NB4 (cell line): ENCODE measurements at regions not wholly inside any gene's neighbourhood (a gene's known extent, or its start where the extent isn't known, plus 50 kb on each side); places are given as distances from the start of the nearest gene placed in this dataset.

ENCODE experiments used
- DNase-seq: peaks from one replicate; pipeline ENCODE4 v3.0.0; 2010; ENCODE audit warnings: low read depth
- H3K4me3 ChIP-seq: one replicate; pipeline ENCODE4 v1.5.1; 2011; ENCODE audit warnings: mild to moderate bottlenecking, low read depth, low read length, moderate library complexity
- MYC ChIP-seq: IDR thresholded peaks from 2 replicates; pipeline ENCODE4 v1.6.1; 2011; ENCODE audit warnings: low read depth, low read length
- POLR2A ChIP-seq: IDR thresholded peaks from 2 replicates; pipeline ENCODE4 v1.6.1; 2011; ENCODE audit warnings: mild to moderate bottlenecking; ENCODE audit not compliant: insufficient read length; ENCODE audit errors: extremely low read depth
- TF ChIP-seq, protein P1 (sequence below): IDR thresholded peaks from one replicate; pipeline ENCODE4 v1.5.1; 2012; ENCODE audit warnings: low read depth, low read length
- TF ChIP-seq, protein P2 (sequence below): IDR thresholded peaks from 2 replicates; pipeline ENCODE4 v1.6.1; 2011; ENCODE audit warnings: low read depth, low read length

GRCh38 chr5:54721116-54721515, 203.6 kb downstream of the SNX18 start:
- no peak overlapping the region for H3K4me3 ChIP-seq
- no peak for DNase-seq
- no peak for TF ChIP-seq POLR2A
- no peak for TF ChIP-seq MYC
- TF ChIP-seq, protein P1, sequence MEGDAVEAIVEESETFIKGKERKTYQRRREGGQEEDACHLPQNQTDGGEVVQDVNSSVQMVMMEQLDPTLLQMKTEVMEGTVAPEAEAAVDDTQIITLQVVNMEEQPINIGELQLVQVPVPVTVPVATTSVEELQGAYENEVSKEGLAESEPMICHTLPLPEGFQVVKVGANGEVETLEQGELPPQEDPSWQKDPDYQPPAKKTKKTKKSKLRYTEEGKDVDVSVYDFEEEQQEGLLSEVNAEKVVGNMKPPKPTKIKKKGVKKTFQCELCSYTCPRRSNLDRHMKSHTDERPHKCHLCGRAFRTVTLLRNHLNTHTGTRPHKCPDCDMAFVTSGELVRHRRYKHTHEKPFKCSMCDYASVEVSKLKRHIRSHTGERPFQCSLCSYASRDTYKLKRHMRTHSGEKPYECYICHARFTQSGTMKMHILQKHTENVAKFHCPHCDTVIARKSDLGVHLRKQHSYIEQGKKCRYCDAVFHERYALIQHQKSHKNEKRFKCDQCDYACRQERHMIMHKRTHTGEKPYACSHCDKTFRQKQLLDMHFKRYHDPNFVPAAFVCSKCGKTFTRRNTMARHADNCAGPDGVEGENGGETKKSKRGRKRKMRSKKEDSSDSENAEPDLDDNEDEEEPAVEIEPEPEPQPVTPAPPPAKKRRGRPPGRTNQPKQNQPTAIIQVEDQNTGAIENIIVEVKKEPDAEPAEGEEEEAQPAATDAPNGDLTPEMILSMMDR, result no peak
- TF ChIP-seq, protein P2, sequence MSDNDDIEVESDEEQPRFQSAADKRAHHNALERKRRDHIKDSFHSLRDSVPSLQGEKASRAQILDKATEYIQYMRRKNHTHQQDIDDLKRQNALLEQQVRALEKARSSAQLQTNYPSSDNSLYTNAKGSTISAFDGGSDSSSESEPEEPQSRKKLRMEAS, result no peak

DNA sequence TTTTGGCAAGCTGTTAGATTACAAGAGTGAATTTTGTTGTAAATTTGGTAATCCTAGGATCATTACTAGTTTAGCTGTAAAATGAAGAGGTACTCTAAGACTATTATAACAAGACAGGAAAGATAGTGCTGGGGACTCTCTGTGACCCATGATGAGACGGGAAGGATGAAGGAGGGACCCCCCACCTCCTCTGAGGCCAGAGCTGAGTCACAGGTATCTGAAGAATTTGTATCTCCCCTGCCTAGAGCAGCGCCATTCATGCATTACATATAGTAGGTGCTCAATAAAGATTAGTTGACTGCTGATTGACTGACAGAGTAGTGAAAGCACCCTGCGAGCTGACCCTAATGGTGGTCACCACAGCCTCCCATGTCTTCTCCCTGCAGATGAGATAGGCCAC, 202.8 kb downstream of the SNX18 start:
- DNase-seq, result no peak
- H3K4me3 ChIP-seq, result no peak overlapping the region
- no peak for TF ChIP-seq MYC
- TF ChIP-seq, protein P1, result no peak
- no peak for TF ChIP-seq POLR2A
- TF ChIP-seq, protein P2, result no peak

DNA sequence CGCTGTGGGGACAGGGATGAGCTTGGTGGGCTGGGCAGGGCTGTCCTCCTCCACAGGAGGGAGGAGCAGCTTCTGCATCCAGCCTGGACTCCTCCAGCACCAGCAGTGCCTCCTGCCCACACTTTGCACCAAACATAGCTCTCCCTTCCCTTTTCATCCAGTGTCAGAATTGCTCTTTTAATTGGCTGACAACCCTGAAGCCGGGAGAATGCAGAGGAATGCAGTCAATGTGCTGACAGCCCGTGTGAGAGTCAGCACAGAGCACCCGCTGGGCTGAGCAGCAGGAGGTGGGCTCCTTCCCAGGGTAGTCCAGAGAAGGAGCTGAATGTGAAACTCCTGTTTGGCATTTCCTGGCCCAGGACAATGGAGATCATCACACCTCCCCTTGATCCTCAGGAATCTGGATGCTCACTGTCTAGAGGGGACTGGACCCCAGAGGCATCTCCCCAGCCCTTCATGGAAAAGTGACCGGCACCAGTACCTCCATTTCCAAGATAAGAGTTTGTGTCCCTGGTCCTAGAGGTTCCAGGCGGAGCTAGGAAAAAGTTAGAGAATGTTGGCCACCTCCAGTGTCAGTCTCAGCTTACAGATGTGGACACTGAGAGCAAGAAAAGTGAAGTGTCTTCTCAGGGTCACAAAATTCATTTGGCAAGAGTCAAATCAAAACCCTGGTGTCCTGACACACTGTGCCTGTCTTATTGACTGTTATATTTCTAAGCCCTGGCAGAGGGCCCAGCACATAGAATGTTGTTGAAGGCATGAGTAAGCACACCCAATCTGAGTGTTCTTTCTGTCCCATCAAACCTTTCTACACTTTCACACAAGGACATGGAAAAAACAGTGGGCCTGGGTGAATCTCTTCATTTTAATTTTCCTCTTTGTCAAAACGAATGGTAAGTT, 202.1 kb downstream of the SNX18 start:
- no peak for DNase-seq
- no peak overlapping the region for H3K4me3 ChIP-seq
- TF ChIP-seq MYC (no peak), POLR2A (no peak)
- TF ChIP-seq, protein P1, result no peak
- TF ChIP-seq, protein P2, result no peak

- TF ChIP-seq, protein P2, result no peak
- TF ChIP-seq POLR2A (no peak), MYC (no peak)
- TF ChIP-seq, protein P1, result no peak
- no peak for DNase-seq
- H3K4me3 ChIP-seq, result no peak overlapping the region
These were observed 201.1 kb downstream of the SNX18 start for GRCh38 chr5:54718656-54719055.

GRCh38 chr5:54717870-54718269, 200.3 kb downstream of the SNX18 start:
- no peak for DNase-seq
- TF ChIP-seq, protein P1, result no peak
- TF ChIP-seq, protein P2, result no peak
- TF ChIP-seq MYC, result no peak
- TF ChIP-seq POLR2A, result no peak

More at GRCh38 chr5:54717870-54718269, 200.3 kb downstream of the SNX18 start:
- no peak overlapping the region for H3K4me3 ChIP-seq
